ENCODE measurements at regions not wholly inside any gene's neighbourhood (a gene's known extent, or its start where the extent isn't known, plus 50 kb on each side); places are given as distances from the start of the nearest gene placed in this dataset.

GRCh38 chr11:69878927-69879728, 59.9 kb upstream of the FGF3 start:
- no peaks in the 10 kb centered on the region for H3K36me3 ChIP-seq (ENCODE audit: control insufficient read depth in 2 of 2, insufficient read depth in 2 of 2, low read length in 2 of 2)
- H3K4me3 ChIP-seq (ENCODE audit: low read length in 2 of 2) = no peak overlapping the region
- H3K4me1 ChIP-seq (ENCODE audit: control insufficient read depth in 2 of 2, insufficient read depth in 2 of 2, low read length in 2 of 2) = no peaks in the 10 kb centered on the region
- H3K27ac ChIP-seq (ENCODE audit: low read depth in 2 of 2, low read length in 2 of 2) = no peak overlapping the region
- H3K27me3 ChIP-seq (ENCODE audit: control insufficient read depth in 2 of 2, insufficient read depth in 2 of 2, low read length in 2 of 2) = peaks cover 0 to 5% of the 10 kb centered on the region in 2 donors
- no peak overlapping the region for H3K9ac ChIP-seq (ENCODE audit: low read depth in 1 of 2, low read length in 2 of 2)
- H3K9me3 ChIP-seq (ENCODE audit: control insufficient read depth in 2 of 2, low read length in 2 of 2) = no peaks in the 10 kb centered on the region

- Histone ChIP-seq H3K4me3 (ENCODE audit: low read length in 2 of 2) (no peak overlapping the region), H3K4me1 (ENCODE audit: control insufficient read depth in 2 of 2, insufficient read depth in 2 of 2, low read length in 2 of 2) (no peaks in the 10 kb centered on the region), H3K27me3 (ENCODE audit: control insufficient read depth in 2 of 2, insufficient read depth in 2 of 2, low read length in 2 of 2) (peaks cover 0 to 3% of the 10 kb centered on the region in 2 donors), H3K36me3 (ENCODE audit: control insufficient read depth in 2 of 2, insufficient read depth in 2 of 2, low read length in 2 of 2) (no peaks in the 10 kb centered on the region), H3K9ac (ENCODE audit: low read depth in 1 of 2, low read length in 2 of 2) (no peak overlapping the region), H3K9me3 (ENCODE audit: control insufficient read depth in 2 of 2, low read length in 2 of 2) (no peaks in the 10 kb centered on the region), H3K27ac (ENCODE audit: low read depth in 2 of 2, low read length in 2 of 2) (no peak overlapping the region)
Measured at GRCh38 chr11:69879729-69880005, 60.5 kb upstream of the FGF3 start.

- Histone ChIP-seq H3K4me3 (ENCODE audit: low read length in 2 of 2) (no peak overlapping the region), H3K27ac (ENCODE audit: low read depth in 2 of 2, low read length in 2 of 2) (no peak overlapping the region), H3K36me3 (ENCODE audit: control insufficient read depth in 2 of 2, insufficient read depth in 2 of 2, low read length in 2 of 2) (no peaks in the 10 kb centered on the region), H3K9me3 (ENCODE audit: control insufficient read depth in 2 of 2, low read length in 2 of 2) (no peaks in the 10 kb centered on the region), H3K4me1 (ENCODE audit: control insufficient read depth in 2 of 2, insufficient read depth in 2 of 2, low read length in 2 of 2) (no peaks in the 10 kb centered on the region), H3K9ac (ENCODE audit: low read depth in 1 of 2, low read length in 2 of 2) (no peak overlapping the region), H3K27me3 (ENCODE audit: control insufficient read depth in 2 of 2, insufficient read depth in 2 of 2, low read length in 2 of 2) (no peaks in the 10 kb centered on the region)
Measured at GRCh38 chr11:69880041-69880825, 61.0 kb upstream of the FGF3 start.

GRCh38 chr11:69880826-69881445, 61.7 kb upstream of the FGF3 start:
- no peak overlapping the region for H3K27ac ChIP-seq (ENCODE audit: low read depth in 2 of 2, low read length in 2 of 2)
- H3K27me3 ChIP-seq (ENCODE audit: control insufficient read depth in 2 of 2, insufficient read depth in 2 of 2, low read length in 2 of 2) = no peaks in the 10 kb centered on the region

GRCh38 chr11:69881467-69882269, 62.5 kb upstream of the FGF3 start:
- no peak overlapping the region for H3K9ac ChIP-seq (ENCODE audit: low read depth in 1 of 2, low read length in 2 of 2)
- H3K9me3 ChIP-seq (ENCODE audit: control insufficient read depth in 2 of 2, low read length in 2 of 2) = no peaks in the 10 kb centered on the region
- no peaks in the 10 kb centered on the region for H3K36me3 ChIP-seq (ENCODE audit: control insufficient read depth in 2 of 2, insufficient read depth in 2 of 2, low read length in 2 of 2)

More at GRCh38 chr11:69880826-69881445, 61.7 kb upstream of the FGF3 start:
- no peaks in the 10 kb centered on the region for H3K4me1 ChIP-seq (ENCODE audit: control insufficient read depth in 2 of 2, insufficient read depth in 2 of 2, low read length in 2 of 2)
- no peak overlapping the region for H3K9ac ChIP-seq (ENCODE audit: low read depth in 1 of 2, low read length in 2 of 2)
- H3K36me3 ChIP-seq (ENCODE audit: control insufficient read depth in 2 of 2, insufficient read depth in 2 of 2, low read length in 2 of 2) = no peaks in the 10 kb centered on the region
- no peak overlapping the region for H3K4me3 ChIP-seq (ENCODE audit: low read length in 2 of 2)
- no peaks in the 10 kb centered on the region for H3K9me3 ChIP-seq (ENCODE audit: control insufficient read depth in 2 of 2, low read length in 2 of 2)

GRCh38 chr11:69882270-69882608, 63.0 kb upstream of the FGF3 start:
- Histone ChIP-seq H3K9ac (ENCODE audit: low read depth in 1 of 2, low read length in 2 of 2) (no peak overlapping the region), H3K27ac (ENCODE audit: low read depth in 2 of 2, low read length in 2 of 2) (no peak overlapping the region), H3K4me1 (ENCODE audit: control insufficient read depth in 2 of 2, insufficient read depth in 2 of 2, low read length in 2 of 2) (no peaks in the 10 kb centered on the region), H3K9me3 (ENCODE audit: control insufficient read depth in 2 of 2, low read length in 2 of 2) (no peaks in the 10 kb centered on the region), H3K27me3 (ENCODE audit: control insufficient read depth in 2 of 2, insufficient read depth in 2 of 2, low read length in 2 of 2) (no peaks in the 10 kb centered on the region), H3K36me3 (ENCODE audit: control insufficient read depth in 2 of 2, insufficient read depth in 2 of 2, low read length in 2 of 2) (no peaks in the 10 kb centered on the region), H3K4me3 (ENCODE audit: low read length in 2 of 2) (no peak overlapping the region)

More at GRCh38 chr11:69881467-69882269, 62.5 kb upstream of the FGF3 start:
- no peaks in the 10 kb centered on the region for H3K4me1 ChIP-seq (ENCODE audit: control insufficient read depth in 2 of 2, insufficient read depth in 2 of 2, low read length in 2 of 2)
- H3K4me3 ChIP-seq (ENCODE audit: low read length in 2 of 2) = no peak overlapping the region
- no peak overlapping the region for H3K27ac ChIP-seq (ENCODE audit: low read depth in 2 of 2, low read length in 2 of 2)
- no peaks in the 10 kb centered on the region for H3K27me3 ChIP-seq (ENCODE audit: control insufficient read depth in 2 of 2, insufficient read depth in 2 of 2, low read length in 2 of 2)

- no peaks in the 10 kb centered on the region for H3K4me1 ChIP-seq (ENCODE audit: control insufficient read depth in 2 of 2, insufficient read depth in 2 of 2, low read length in 2 of 2)
- H3K27ac ChIP-seq (ENCODE audit: low read depth in 2 of 2, low read length in 2 of 2) = no peak overlapping the region
- no peaks in the 10 kb centered on the region for H3K9me3 ChIP-seq (ENCODE audit: control insufficient read depth in 2 of 2, low read length in 2 of 2)
- no peak overlapping the region for H3K9ac ChIP-seq (ENCODE audit: low read depth in 1 of 2, low read length in 2 of 2)
- H3K4me3 ChIP-seq (ENCODE audit: low read length in 2 of 2) = no peak overlapping the region
- no peaks in the 10 kb centered on the region for H3K36me3 ChIP-seq (ENCODE audit: control insufficient read depth in 2 of 2, insufficient read depth in 2 of 2, low read length in 2 of 2)
- no peaks in the 10 kb centered on the region for H3K27me3 ChIP-seq (ENCODE audit: control insufficient read depth in 2 of 2, insufficient read depth in 2 of 2, low read length in 2 of 2)
Measured at GRCh38 chr11:69883292-69884255, 64.4 kb upstream of the FGF3 start.

- Histone ChIP-seq H3K4me3 (ENCODE audit: low read length in 2 of 2) (no peak overlapping the region), H3K27me3 (ENCODE audit: control insufficient read depth in 2 of 2, insufficient read depth in 2 of 2, low read length in 2 of 2) (no peaks in the 10 kb centered on the region), H3K4me1 (ENCODE audit: control insufficient read depth in 2 of 2, insufficient read depth in 2 of 2, low read length in 2 of 2) (no peaks in the 10 kb centered on the region), H3K9ac (ENCODE audit: low read depth in 1 of 2, low read length in 2 of 2) (no peak overlapping the region), H3K9me3 (ENCODE audit: control insufficient read depth in 2 of 2, low read length in 2 of 2) (no peaks in the 10 kb centered on the region), H3K36me3 (ENCODE audit: control insufficient read depth in 2 of 2, insufficient read depth in 2 of 2, low read length in 2 of 2) (no peaks in the 10 kb centered on the region), H3K27ac (ENCODE audit: low read depth in 2 of 2, low read length in 2 of 2) (no peak overlapping the region)
Measured at GRCh38 chr11:69884286-69884685, 65.1 kb upstream of the FGF3 start.

- Histone ChIP-seq H3K27me3 (ENCODE audit: control insufficient read depth in 2 of 2, insufficient read depth in 2 of 2, low read length in 2 of 2) (no peaks in the 10 kb centered on the region), H3K27ac (ENCODE audit: low read depth in 2 of 2, low read length in 2 of 2) (no peak overlapping the region), H3K4me3 (ENCODE audit: low read length in 2 of 2) (no peak overlapping the region), H3K9ac (ENCODE audit: low read depth in 1 of 2, low read length in 2 of 2) (no peak overlapping the region), H3K36me3 (ENCODE audit: control insufficient read depth in 2 of 2, insufficient read depth in 2 of 2, low read length in 2 of 2) (no peaks in the 10 kb centered on the region), H3K9me3 (ENCODE audit: control insufficient read depth in 2 of 2, low read length in 2 of 2) (no peaks in the 10 kb centered on the region), H3K4me1 (ENCODE audit: control insufficient read depth in 2 of 2, insufficient read depth in 2 of 2, low read length in 2 of 2) (no peaks in the 10 kb centered on the region)
Measured at GRCh38 chr11:69884751-69885150, 65.5 kb upstream of the FGF3 start.
